Tibial nerve (tissue), 4 donors: ENCODE measurements at regions not wholly inside any gene's neighbourhood (a gene's known extent, or its start where the extent isn't known, plus 50 kb on each side); places are given as distances from the start of the nearest gene placed in this dataset.

ENCODE experiments used
- DNase-seq, 2 donors: peaks; one replicate each; pipeline ENCODE4 v3.0.0-alpha.2; 2019; ENCODE audit warnings: low spot score in 2 of 2
- H3K27ac ChIP-seq, 4 donors: fragments of 200-600 bp; sonication (generic) in 3 of 4; one replicate each; pipeline ENCODE4 v1.5.1; 2017 to 2019; ENCODE audit warnings: mild to moderate bottlenecking in 1 of 4
- H3K27me3 ChIP-seq, 2 donors: fragments of 200-600 bp; sonication (generic) in 1 of 2; one replicate each; pipeline versions ENCODE4 v1.5.1 to v1.6.0; 2017 to 2019
- H3K36me3 ChIP-seq, 3 donors: fragments of 200-600 bp; sonication (generic); one replicate each; pipeline ENCODE4 v1.5.1; 2018 to 2019
- H3K4me1 ChIP-seq, 4 donors: fragments of 200-600 bp; sonication (generic) in 3 of 4; one replicate each; pipeline ENCODE4 v1.5.1; 2017 to 2019
- H3K4me3 ChIP-seq, 4 donors: fragments of 200-600 bp; sonication (generic) in 3 of 4; one replicate each; pipeline ENCODE4 v1.5.1; 2017 to 2019; ENCODE audit warnings: mild to moderate bottlenecking in 1 of 4, moderate library complexity in 1 of 4
- H3K9me3 ChIP-seq, 4 donors: fragments of 200-600 bp; sonication (generic) in 3 of 4; one replicate each; pipeline ENCODE4 v1.5.1; 2017 to 2019
- EP300 ChIP-seq, 2 donors: sonication (generic); formaldehyde crosslinking; IDR thresholded peaks; one replicate each; pipeline ENCODE4 v1.6.1; 2017; ENCODE audit warnings: antibody characterized with exemption in 2 of 2, mild to moderate bottlenecking in 1 of 2
- POLR2A ChIP-seq, 2 donors: fragments of 450-650 bp; IDR thresholded peaks; one replicate each; pipeline ENCODE4 v1.6.1; 2017; ENCODE audit warnings: antibody characterized with exemption in 2 of 2, mild to moderate bottlenecking in 2 of 2, moderate library complexity in 2 of 2
- WGBS, 2 donors: methylation state at CpG; one replicate each; pipeline ENCODE4 v1.1.5; 2018; 5-methylcytosine and 5-hydroxymethylcytosine counted together
- TF ChIP-seq, protein P1 (sequence below), 5 experiments: fragments of 200-600 bp in 3 of 5; fragments of 450-650 bp in 2 of 5; sonication (generic) in 3 of 5; IDR thresholded peaks; one replicate each; pipeline ENCODE4 v1.5.1; 2016 to 2019; ENCODE audit warnings: antibody characterized with exemption in 5 of 5, mild to moderate bottlenecking in 3 of 5, moderate library complexity in 2 of 5

DNA sequence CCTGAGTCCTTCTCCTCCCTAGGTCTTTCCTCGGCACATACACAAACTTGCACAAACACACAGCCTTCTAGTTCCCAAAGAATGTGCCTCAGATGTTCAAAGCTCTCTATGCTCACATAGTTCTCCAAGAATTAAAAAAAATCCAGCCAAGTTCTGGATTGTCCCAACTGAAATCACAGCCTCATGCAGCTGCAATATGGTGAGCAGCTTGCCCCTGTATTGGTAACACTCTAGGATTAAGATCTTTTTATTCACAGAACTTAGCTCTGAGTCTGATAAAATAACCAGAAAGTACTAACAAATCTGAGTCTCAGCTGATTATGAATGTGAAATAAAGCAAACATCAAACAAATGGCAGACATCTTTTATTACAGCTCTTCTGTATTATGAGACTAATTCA lies 604.8 kb upstream of the PFKP start:
- H3K27ac ChIP-seq = no peak overlapping the region
- TF ChIP-seq EP300 (IDR thresholded peaks at IDR 0.05) (no peak), POLR2A (IDR thresholded peaks at IDR 0.05) (no peak)
- TF ChIP-seq, protein P1, sequence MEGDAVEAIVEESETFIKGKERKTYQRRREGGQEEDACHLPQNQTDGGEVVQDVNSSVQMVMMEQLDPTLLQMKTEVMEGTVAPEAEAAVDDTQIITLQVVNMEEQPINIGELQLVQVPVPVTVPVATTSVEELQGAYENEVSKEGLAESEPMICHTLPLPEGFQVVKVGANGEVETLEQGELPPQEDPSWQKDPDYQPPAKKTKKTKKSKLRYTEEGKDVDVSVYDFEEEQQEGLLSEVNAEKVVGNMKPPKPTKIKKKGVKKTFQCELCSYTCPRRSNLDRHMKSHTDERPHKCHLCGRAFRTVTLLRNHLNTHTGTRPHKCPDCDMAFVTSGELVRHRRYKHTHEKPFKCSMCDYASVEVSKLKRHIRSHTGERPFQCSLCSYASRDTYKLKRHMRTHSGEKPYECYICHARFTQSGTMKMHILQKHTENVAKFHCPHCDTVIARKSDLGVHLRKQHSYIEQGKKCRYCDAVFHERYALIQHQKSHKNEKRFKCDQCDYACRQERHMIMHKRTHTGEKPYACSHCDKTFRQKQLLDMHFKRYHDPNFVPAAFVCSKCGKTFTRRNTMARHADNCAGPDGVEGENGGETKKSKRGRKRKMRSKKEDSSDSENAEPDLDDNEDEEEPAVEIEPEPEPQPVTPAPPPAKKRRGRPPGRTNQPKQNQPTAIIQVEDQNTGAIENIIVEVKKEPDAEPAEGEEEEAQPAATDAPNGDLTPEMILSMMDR (IDR thresholded peaks at IDR 0.05) = no peak
- whole genome bisulfite sequencing, 2 donors = 72 to 84% methylated on average over 1 of the region's 1 CpG
- DNase-seq = no peak
- H3K9me3 ChIP-seq = peaks cover 0 to 11% (median 0%) of the 10 kb centered on the region in 4 donors
- H3K36me3 ChIP-seq = no peaks in the 10 kb centered on the region
- no peaks in the 10 kb centered on the region for H3K27me3 ChIP-seq
- H3K4me3 ChIP-seq = no peak overlapping the region
- H3K4me1 ChIP-seq = no peaks in the 10 kb centered on the region

GRCh38 chr10:2460812-2461211 lies 606.5 kb upstream of the PFKP start:
- no peak for TF ChIP-seq EP300 (IDR thresholded peaks at IDR 0.05)
- no peak for TF ChIP-seq POLR2A (IDR thresholded peaks at IDR 0.05)
- TF ChIP-seq, protein P1 (IDR thresholded peaks at IDR 0.05) = no peak
- no peak for DNase-seq
- 72 to 75% methylated on average over 1 of the region's 1 CpG for WGBS, 2 donors
- Histone ChIP-seq H3K27ac (no peak overlapping the region), H3K36me3 (no peaks in the 10 kb centered on the region), H3K27me3 (no peaks in the 10 kb centered on the region), H3K4me1 (no peaks in the 10 kb centered on the region), H3K9me3 (peaks cover 0 to 11% (median 0%) of the 10 kb centered on the region in 4 donors), H3K4me3 (no peak overlapping the region)

DNA sequence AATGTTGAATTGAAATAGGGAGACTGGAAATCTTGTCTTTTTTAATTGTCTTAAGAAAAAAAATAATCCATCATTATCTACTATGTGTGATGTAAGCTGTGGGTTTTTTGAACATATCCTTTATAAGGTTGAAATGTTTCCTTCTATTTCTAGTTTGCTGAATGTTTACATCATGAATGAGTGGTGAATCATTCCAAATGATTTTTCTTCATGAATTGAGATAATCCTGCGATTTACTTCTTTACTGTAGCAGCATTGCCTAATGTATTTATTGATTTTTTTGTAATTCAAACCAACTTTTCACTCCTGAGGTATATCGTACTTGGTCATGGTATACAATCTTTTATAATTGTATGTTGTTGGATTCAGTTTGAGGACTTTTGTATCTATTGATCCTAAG lies 607.6 kb upstream of the PFKP start:
- no peak for DNase-seq
- H3K27me3 ChIP-seq = no peaks in the 10 kb centered on the region
- 85% methylated on average over 2 of the region's 2 CpGs for WGBS, 2 donors
- H3K4me1 ChIP-seq = no peaks in the 10 kb centered on the region
- H3K36me3 ChIP-seq = no peaks in the 10 kb centered on the region
- H3K4me3 ChIP-seq = no peak overlapping the region
- no peak overlapping the region for H3K27ac ChIP-seq
- TF ChIP-seq EP300 (IDR thresholded peaks at IDR 0.05) = no peak
- TF ChIP-seq POLR2A (IDR thresholded peaks at IDR 0.05) = no peak
- TF ChIP-seq, protein P1 (IDR thresholded peaks at IDR 0.05) = no peak
- H3K9me3 ChIP-seq = peaks cover 0 to 4% (median 0%) of the 10 kb centered on the region in 4 donors

- H3K9me3 ChIP-seq = peaks cover 0 to 2% (median 0%) of the 10 kb centered on the region in 4 donors
- no peaks in the 10 kb centered on the region for H3K27me3 ChIP-seq
- H3K4me1 ChIP-seq = no peaks in the 10 kb centered on the region
- TF ChIP-seq, protein P1 (IDR thresholded peaks at IDR 0.05) = no peak
- no peak for TF ChIP-seq EP300 (IDR thresholded peaks at IDR 0.05)
- TF ChIP-seq POLR2A (IDR thresholded peaks at IDR 0.05) = no peak
- DNase-seq = no peak
- WGBS, 2 donors = 63 to 72% methylated on average over 7 of the region's 7 CpGs
- H3K4me3 ChIP-seq = no peak overlapping the region
- no peak overlapping the region for H3K27ac ChIP-seq
- no peaks in the 10 kb centered on the region for H3K36me3 ChIP-seq
These were observed 610.5 kb upstream of the PFKP start for GRCh38 chr10:2456834-2457233.

- Histone ChIP-seq H3K4me1 (no peaks in the 10 kb centered on the region), H3K9me3 (no peaks in the 10 kb centered on the region), H3K36me3 (no peaks in the 10 kb centered on the region), H3K27me3 (no peaks in the 10 kb centered on the region), H3K27ac (no peak overlapping the region), H3K4me3 (no peak overlapping the region)
- no peak for DNase-seq
- WGBS, 2 donors = 66 to 68% methylated on average over 10 of the region's 10 CpGs
- TF ChIP-seq EP300 (IDR thresholded peaks at IDR 0.05) = no peak
- TF ChIP-seq, protein P1 (IDR thresholded peaks at IDR 0.05) = no peak
- TF ChIP-seq POLR2A (IDR thresholded peaks at IDR 0.05) = no peak
These were observed 622.0 kb upstream of the PFKP start for GRCh38 chr10:2445370-2445769.
